ENCODE measurements at regions not wholly inside any gene's neighbourhood (a gene's known extent, or its start where the extent isn't known, plus 50 kb on each side); places are given as distances from the start of the nearest gene placed in this dataset.

GRCh38 chr16:73887911-73888310 is 408.7 kb upstream of the PSMD7 start:
- Histone ChIP-seq H3K9me3 (no peaks in the 10 kb centered on the region), H3K36me3 (no peaks in the 10 kb centered on the region), H3K4me1 (no peaks in the 10 kb centered on the region), H3K4me3 (no peak overlapping the region), H3K27me3 (no peaks in the 10 kb centered on the region), H3K27ac (no peak overlapping the region)
- intact Hi-C loops (cut with DNase I): no loop called here
- no peak for DNase-seq (ENCODE audit: extremely low spot score in 2 of 2)
- no peak for TF ChIP-seq POLR2AphosphoS5 (IDR thresholded peaks at IDR 0.05; ENCODE audit: insufficient read depth in 1 of 2, low read depth in 1 of 2)
- TF ChIP-seq POLR2A (IDR thresholded peaks at IDR 0.05): no peak
- TF ChIP-seq, protein P1, sequence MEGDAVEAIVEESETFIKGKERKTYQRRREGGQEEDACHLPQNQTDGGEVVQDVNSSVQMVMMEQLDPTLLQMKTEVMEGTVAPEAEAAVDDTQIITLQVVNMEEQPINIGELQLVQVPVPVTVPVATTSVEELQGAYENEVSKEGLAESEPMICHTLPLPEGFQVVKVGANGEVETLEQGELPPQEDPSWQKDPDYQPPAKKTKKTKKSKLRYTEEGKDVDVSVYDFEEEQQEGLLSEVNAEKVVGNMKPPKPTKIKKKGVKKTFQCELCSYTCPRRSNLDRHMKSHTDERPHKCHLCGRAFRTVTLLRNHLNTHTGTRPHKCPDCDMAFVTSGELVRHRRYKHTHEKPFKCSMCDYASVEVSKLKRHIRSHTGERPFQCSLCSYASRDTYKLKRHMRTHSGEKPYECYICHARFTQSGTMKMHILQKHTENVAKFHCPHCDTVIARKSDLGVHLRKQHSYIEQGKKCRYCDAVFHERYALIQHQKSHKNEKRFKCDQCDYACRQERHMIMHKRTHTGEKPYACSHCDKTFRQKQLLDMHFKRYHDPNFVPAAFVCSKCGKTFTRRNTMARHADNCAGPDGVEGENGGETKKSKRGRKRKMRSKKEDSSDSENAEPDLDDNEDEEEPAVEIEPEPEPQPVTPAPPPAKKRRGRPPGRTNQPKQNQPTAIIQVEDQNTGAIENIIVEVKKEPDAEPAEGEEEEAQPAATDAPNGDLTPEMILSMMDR (IDR thresholded peaks at IDR 0.05): no peak

DNA sequence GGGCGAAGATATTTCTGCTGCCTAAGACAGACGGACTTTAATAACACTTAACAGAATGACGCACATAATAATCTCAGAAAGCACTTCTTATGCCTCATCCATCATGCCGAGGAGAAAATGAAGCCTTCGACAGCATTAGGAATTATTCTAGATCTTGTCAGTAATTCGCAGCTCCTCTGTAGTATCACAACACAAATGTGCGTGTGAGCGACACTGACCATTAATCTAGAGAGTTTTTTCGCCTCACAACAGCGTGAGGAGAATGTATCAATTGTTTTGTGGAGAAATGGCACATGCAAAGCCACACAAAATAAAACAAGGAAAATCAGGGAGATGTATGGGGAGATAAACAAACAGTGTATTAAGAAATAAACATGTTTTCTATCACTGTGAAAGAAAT is 410.2 kb upstream of the PSMD7 start:
- H3K27ac ChIP-seq: no peak overlapping the region
- no peaks in the 10 kb centered on the region for H3K27me3 ChIP-seq
- no peak overlapping the region for H3K4me3 ChIP-seq
- H3K4me1 ChIP-seq: no peaks in the 10 kb centered on the region
- no peaks in the 10 kb centered on the region for H3K36me3 ChIP-seq
- intact Hi-C loops (cut with DNase I): no loop called here
- no peaks in the 10 kb centered on the region for H3K9me3 ChIP-seq
- TF ChIP-seq, protein P1 (IDR thresholded peaks at IDR 0.05): no peak
- TF ChIP-seq POLR2AphosphoS5 (IDR thresholded peaks at IDR 0.05; ENCODE audit: insufficient read depth in 1 of 2, low read depth in 1 of 2) (no peak), POLR2A (IDR thresholded peaks at IDR 0.05) (no peak)
- DNase-seq (ENCODE audit: extremely low spot score in 2 of 2): no peak

DNA sequence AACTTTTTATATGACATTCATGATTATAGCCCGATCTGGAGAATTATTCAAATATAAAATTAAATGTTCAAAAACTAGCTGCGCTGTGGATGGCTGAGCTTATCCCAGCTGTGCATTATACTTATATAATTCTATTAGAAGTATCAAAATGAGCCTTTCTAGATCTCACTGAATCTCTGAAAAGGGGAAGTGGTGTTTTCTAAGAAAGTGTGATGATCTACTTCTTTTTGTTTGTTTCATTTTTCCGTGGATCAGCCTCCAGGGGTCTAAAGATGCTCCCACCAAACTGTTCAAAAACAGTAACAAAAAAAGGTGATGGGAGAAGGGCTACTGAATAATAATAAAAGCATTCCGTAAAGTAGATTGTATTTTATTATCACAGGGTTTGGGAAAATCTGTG is 411.3 kb upstream of the PSMD7 start:
- Histone ChIP-seq H3K36me3 (no peaks in the 10 kb centered on the region), H3K4me1 (no peaks in the 10 kb centered on the region), H3K27me3 (no peaks in the 10 kb centered on the region), H3K4me3 (no peak overlapping the region), H3K9me3 (no peaks in the 10 kb centered on the region), H3K27ac (no peak overlapping the region)
- DNase-seq (ENCODE audit: extremely low spot score in 2 of 2): no peak
- TF ChIP-seq, protein P1 (IDR thresholded peaks at IDR 0.05): no peak
- no peak for TF ChIP-seq POLR2A (IDR thresholded peaks at IDR 0.05)
- TF ChIP-seq POLR2AphosphoS5 (IDR thresholded peaks at IDR 0.05; ENCODE audit: insufficient read depth in 1 of 2, low read depth in 1 of 2): no peak
- intact Hi-C loops (cut with DNase I): no loop called here

DNA sequence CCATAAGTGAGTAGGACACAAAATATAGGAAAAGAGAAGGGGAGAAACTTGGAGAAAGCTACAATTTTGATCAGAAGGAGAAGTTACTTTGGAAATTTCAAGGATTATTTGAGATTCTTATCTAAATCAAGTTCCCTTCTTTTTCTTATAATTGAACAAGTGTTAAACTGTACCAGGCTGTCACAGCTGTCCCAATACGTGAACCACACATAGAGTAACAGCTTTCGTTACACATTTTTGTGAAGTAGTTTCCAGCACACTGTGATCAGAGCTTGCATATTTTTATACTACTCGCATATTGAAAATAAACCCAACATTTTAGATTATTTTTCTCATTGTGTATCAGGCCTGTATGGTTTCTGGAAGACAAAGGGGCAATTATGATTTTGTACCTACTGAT is 412.8 kb upstream of the PSMD7 start:
- Histone ChIP-seq H3K9me3 (no peaks in the 10 kb centered on the region), H3K4me3 (no peak overlapping the region), H3K27me3 (no peaks in the 10 kb centered on the region), H3K4me1 (no peaks in the 10 kb centered on the region), H3K27ac (no peak overlapping the region), H3K36me3 (no peaks in the 10 kb centered on the region)
- intact Hi-C loops (cut with DNase I): no loop called here
- no peak for DNase-seq (ENCODE audit: extremely low spot score in 2 of 2)
- no peak for TF ChIP-seq POLR2A (IDR thresholded peaks at IDR 0.05)
- no peak for TF ChIP-seq POLR2AphosphoS5 (IDR thresholded peaks at IDR 0.05; ENCODE audit: insufficient read depth in 1 of 2, low read depth in 1 of 2)
- TF ChIP-seq, protein P1 (IDR thresholded peaks at IDR 0.05): no peak

DNA sequence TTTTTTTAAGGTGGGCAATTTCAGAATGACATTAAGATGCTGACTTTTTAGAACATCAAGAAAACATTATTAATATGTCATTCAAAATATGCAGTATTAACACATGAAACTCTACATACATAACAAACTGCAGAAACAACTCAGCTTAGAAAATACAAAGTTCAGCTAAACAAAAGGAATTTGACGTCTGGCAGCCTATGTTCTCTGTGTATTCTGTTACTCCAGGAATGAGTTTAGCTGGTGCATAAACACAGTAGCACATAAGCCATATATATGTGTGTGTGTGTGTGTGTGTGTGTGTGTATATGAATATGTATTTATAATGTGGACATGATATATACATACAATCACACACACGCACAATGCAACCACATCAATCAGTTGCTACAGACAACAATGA is 413.5 kb upstream of the PSMD7 start:
- TF ChIP-seq, protein P1 (IDR thresholded peaks at IDR 0.05): no peak
- TF ChIP-seq POLR2AphosphoS5 (IDR thresholded peaks at IDR 0.05; ENCODE audit: insufficient read depth in 1 of 2, low read depth in 1 of 2): no peak
- no peak for TF ChIP-seq POLR2A (IDR thresholded peaks at IDR 0.05)
- no peaks in the 10 kb centered on the region for H3K9me3 ChIP-seq
- H3K36me3 ChIP-seq: no peaks in the 10 kb centered on the region
- no peaks in the 10 kb centered on the region for H3K4me1 ChIP-seq
- H3K27me3 ChIP-seq: no peaks in the 10 kb centered on the region
- H3K4me3 ChIP-seq: no peak overlapping the region
- H3K27ac ChIP-seq: no peak overlapping the region
- no peak for DNase-seq (ENCODE audit: extremely low spot score in 2 of 2)
- intact Hi-C loops (cut with DNase I): no loop called here

Measured in vagina (tissue), 2 donors.